Central memory CD8-positive, alpha-beta T cell (primary cell): ENCODE measurements at regions not wholly inside any gene's neighbourhood (a gene's known extent, or its start where the extent isn't known, plus 50 kb on each side); places are given as distances from the start of the nearest gene placed in this dataset.

ENCODE experiments used
- ATAC-seq: fragments of 150-1000 bp; cut with Tn5 transposase; replicated peaks from 2 replicates; pipeline ENCODE4 v1.10.0; 2022; ENCODE audit warnings: mild to moderate bottlenecking, moderate FRiP score, moderate number of reproducible peaks; ENCODE audit not compliant: poor library complexity, severe bottlenecking; ENCODE audit errors: extremely low read depth
- DNase-seq, 2 donors: peaks; one replicate each; pipeline ENCODE4 v3.0.0; 2021; ENCODE audit warnings: low spot score in 2 of 2
- H3K27ac Mint-ChIP-seq: one replicate; pipeline ENCODE4 v1.8.0; 2022; ENCODE audit warnings: low read depth, mild to moderate bottlenecking, moderate library complexity, mixed read lengths
- H3K27me3 Mint-ChIP-seq: one replicate; pipeline ENCODE4 v1.8.0; 2022; ENCODE audit warnings: mixed read lengths
- H3K36me3 Mint-ChIP-seq: one replicate; pipeline ENCODE4 v1.8.0; 2022; ENCODE audit warnings: mild to moderate bottlenecking, moderate library complexity, mixed read lengths; ENCODE audit not compliant: insufficient read depth
- H3K4me1 Mint-ChIP-seq: one replicate; pipeline ENCODE4 v1.8.0; 2022; ENCODE audit warnings: mixed read lengths
- H3K4me3 Mint-ChIP-seq: one replicate; pipeline ENCODE4 v1.8.0; 2022; ENCODE audit warnings: mild to moderate bottlenecking, moderate library complexity, mixed read lengths
- H3K9me3 Mint-ChIP-seq: one replicate; pipeline ENCODE4 v1.8.0; 2022; ENCODE audit warnings: mixed read lengths

GRCh38 chr13:73721571-73721970 is 412.6 kb downstream of the KLF12 start:
- no peak overlapping the region for H3K4me3 Mint-ChIP-seq
- no peaks in the 10 kb centered on the region for H3K9me3 Mint-ChIP-seq
- no peaks in the 10 kb centered on the region for H3K27me3 Mint-ChIP-seq
- H3K36me3 Mint-ChIP-seq = peaks cover 17% of the 10 kb centered on the region
- H3K27ac Mint-ChIP-seq = peak overlapping the region; percentile 76
- ATAC-seq (no peak), DNase-seq (no peak)
- H3K4me1 Mint-ChIP-seq = peaks cover 56% of the 10 kb centered on the region

GRCh38 chr13:73720216-73720840 is 413.9 kb downstream of the KLF12 start:
- ATAC-seq (no peak), DNase-seq (no peak)
- Mint-ChIP-seq H3K27me3 (no peaks in the 10 kb centered on the region), H3K4me1 (peaks cover 66% of the 10 kb centered on the region), H3K36me3 (peaks cover 20% of the 10 kb centered on the region), H3K4me3 (no peak overlapping the region), H3K27ac (peak overlapping the region; percentile 57), H3K9me3 (no peaks in the 10 kb centered on the region)

GRCh38 chr13:73718246-73718645 is 416.0 kb downstream of the KLF12 start:
- Mint-ChIP-seq H3K9me3 (no peaks in the 10 kb centered on the region), H3K36me3 (peaks cover 25% of the 10 kb centered on the region), H3K27ac (peak overlapping the region; percentile 95), H3K4me1 (peaks cover 78% of the 10 kb centered on the region), H3K27me3 (no peaks in the 10 kb centered on the region), H3K4me3 (no peak overlapping the region)
- no peak for DNase-seq
- no peak for ATAC-seq

GRCh38 chr13:73717632-73718031 is 416.6 kb downstream of the KLF12 start:
- H3K4me3 Mint-ChIP-seq = no peak overlapping the region
- peak overlapping the region; percentile 95 for H3K27ac Mint-ChIP-seq
- H3K27me3 Mint-ChIP-seq = no peaks in the 10 kb centered on the region
- peaks cover 82% of the 10 kb centered on the region for H3K4me1 Mint-ChIP-seq
- DNase-seq = no peak
- no peak for ATAC-seq
- H3K36me3 Mint-ChIP-seq = peaks cover 31% of the 10 kb centered on the region
- no peaks in the 10 kb centered on the region for H3K9me3 Mint-ChIP-seq

GRCh38 chr13:73715911-73716510 is 418.2 kb downstream of the KLF12 start:
- Mint-ChIP-seq H3K36me3 (peaks cover 38% of the 10 kb centered on the region), H3K4me3 (peak overlapping the region; percentile 62), H3K9me3 (no peaks in the 10 kb centered on the region), H3K27ac (peak overlapping the region; percentile 95), H3K27me3 (no peaks in the 10 kb centered on the region), H3K4me1 (peaks cover 73% of the 10 kb centered on the region)
- peak; percentile 45 for ATAC-seq
- DNase-seq = no peak

- ATAC-seq = peak; percentile 89
- Mint-ChIP-seq H3K27ac (peak overlapping the region; percentile 95), H3K27me3 (no peaks in the 10 kb centered on the region), H3K36me3 (peaks cover 38% of the 10 kb centered on the region), H3K4me3 (peak overlapping the region; percentile 62), H3K9me3 (no peaks in the 10 kb centered on the region), H3K4me1 (peaks cover 68% of the 10 kb centered on the region)
- DNase-seq = peak; percentile 33 to 51
Measured at GRCh38 chr13:73715114-73715910, 418.9 kb downstream of the KLF12 start.

GRCh38 chr13:73714522-73714921 is 419.7 kb downstream of the KLF12 start:
- Mint-ChIP-seq H3K36me3 (peaks cover 44% of the 10 kb centered on the region), H3K27ac (peak overlapping the region; percentile 95), H3K4me3 (peak overlapping the region; percentile 62), H3K4me1 (peaks cover 62% of the 10 kb centered on the region), H3K27me3 (no peaks in the 10 kb centered on the region), H3K9me3 (no peaks in the 10 kb centered on the region)
- ATAC-seq (no peak), DNase-seq (no peak)

- DNase-seq (peak in 1 of 2 donors; percentile 13), ATAC-seq (peak; percentile 75)
- Mint-ChIP-seq H3K4me3 (no peak overlapping the region), H3K36me3 (peaks cover 46% of the 10 kb centered on the region), H3K27me3 (no peaks in the 10 kb centered on the region), H3K27ac (no peak overlapping the region), H3K4me1 (peaks cover 17% of the 10 kb centered on the region), H3K9me3 (no peaks in the 10 kb centered on the region)
Measured at GRCh38 chr13:73708393-73708985, 425.7 kb downstream of the KLF12 start.

GRCh38 chr13:73704587-73704986 is 429.6 kb downstream of the KLF12 start:
- Mint-ChIP-seq H3K27ac (peak overlapping the region; percentile 63), H3K27me3 (no peaks in the 10 kb centered on the region), H3K4me1 (peaks cover 15% of the 10 kb centered on the region), H3K4me3 (no peak overlapping the region), H3K36me3 (peaks cover 30% of the 10 kb centered on the region), H3K9me3 (no peaks in the 10 kb centered on the region)
- DNase-seq = no peak
- no peak for ATAC-seq

GRCh38 chr13:73703606-73704005 is 430.6 kb downstream of the KLF12 start:
- no peak overlapping the region for H3K4me3 Mint-ChIP-seq
- H3K27me3 Mint-ChIP-seq = no peaks in the 10 kb centered on the region
- no peak for DNase-seq
- peaks cover 20% of the 10 kb centered on the region for H3K4me1 Mint-ChIP-seq
- no peak overlapping the region for H3K27ac Mint-ChIP-seq
- H3K36me3 Mint-ChIP-seq = peaks cover 31% of the 10 kb centered on the region
- H3K9me3 Mint-ChIP-seq = no peaks in the 10 kb centered on the region
- no peak for ATAC-seq

GRCh38 chr13:73702419-73703071 is 431.7 kb downstream of the KLF12 start:
- Mint-ChIP-seq H3K9me3 (no peaks in the 10 kb centered on the region), H3K36me3 (peaks cover 36% of the 10 kb centered on the region), H3K4me1 (peaks cover 24% of the 10 kb centered on the region), H3K27me3 (no peaks in the 10 kb centered on the region), H3K27ac (no peak overlapping the region), H3K4me3 (peak overlapping the region; percentile 40)
- ATAC-seq (peak; percentile 76), DNase-seq (no peak)

GRCh38 chr13:73701160-73701559 is 433.0 kb downstream of the KLF12 start:
- DNase-seq (no peak), ATAC-seq (no peak)
- Mint-ChIP-seq H3K4me3 (no peak overlapping the region), H3K36me3 (peaks cover 39% of the 10 kb centered on the region), H3K27me3 (no peaks in the 10 kb centered on the region), H3K27ac (no peak overlapping the region), H3K9me3 (no peaks in the 10 kb centered on the region), H3K4me1 (peaks cover 27% of the 10 kb centered on the region)
